ENCODE measurements at regions not wholly inside any gene's neighbourhood (a gene's known extent, or its start where the extent isn't known, plus 50 kb on each side); places are given as distances from the start of the nearest gene placed in this dataset.

DNA sequence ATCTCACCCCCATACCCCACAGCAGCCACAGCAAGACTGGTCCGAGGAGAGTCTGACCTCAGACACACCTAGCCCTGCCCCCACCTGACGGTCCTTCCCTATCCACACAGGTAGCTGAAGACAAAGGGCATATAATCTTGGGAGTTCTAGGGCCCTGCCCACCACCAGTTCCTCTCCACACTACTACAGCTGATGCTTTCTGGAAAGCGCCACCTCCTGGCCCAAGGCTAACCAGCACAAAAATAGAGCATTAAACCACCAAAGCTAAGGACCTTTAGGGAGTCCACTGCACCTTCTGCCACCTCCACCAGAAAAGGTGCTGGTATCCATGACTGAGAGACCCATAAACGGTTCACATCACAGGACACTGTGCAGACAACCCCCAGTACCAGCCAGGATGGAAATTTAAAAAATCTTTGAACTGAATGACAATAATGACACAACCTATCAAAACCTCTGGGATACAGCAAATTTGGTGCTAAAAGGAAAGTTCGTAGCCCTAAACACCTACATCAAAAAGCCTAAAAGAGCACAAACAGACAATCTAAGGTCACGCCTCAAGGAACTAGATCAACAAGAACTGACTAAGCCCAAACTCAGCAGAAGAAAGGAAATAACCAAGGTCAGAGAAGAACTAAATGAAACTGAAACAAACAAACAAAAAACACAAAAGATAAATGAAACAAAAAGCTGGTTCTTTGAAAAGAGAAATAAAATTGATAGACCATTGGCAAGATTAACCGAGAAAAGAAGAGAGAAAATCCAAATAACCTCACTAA, 122.1 kb upstream of the TPRG1 start:
- no peak for DNase-seq (ENCODE audit: low read depth in 2 of 2)

DNA sequence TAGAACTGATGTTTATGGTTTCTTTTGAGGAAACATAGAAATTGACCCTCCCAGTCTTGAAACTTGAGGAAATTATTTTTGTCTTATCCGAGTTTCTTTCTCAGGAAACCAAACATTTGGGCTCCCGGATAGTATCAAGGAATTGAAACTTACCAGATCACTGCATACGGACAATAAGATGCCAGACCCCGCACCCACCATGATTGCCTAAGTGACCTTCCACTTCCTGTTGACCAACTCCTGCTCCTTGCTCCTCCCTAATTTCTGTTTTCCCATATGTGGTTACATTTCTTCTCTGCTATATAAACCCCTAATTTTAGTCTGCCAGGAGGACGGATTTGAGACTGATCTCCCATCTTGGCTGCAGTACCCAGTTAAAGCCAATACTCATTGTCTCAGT, 118.4 kb upstream of the TPRG1 start:
- DNase-seq (ENCODE audit: low read depth in 2 of 2) = no peak

DNA sequence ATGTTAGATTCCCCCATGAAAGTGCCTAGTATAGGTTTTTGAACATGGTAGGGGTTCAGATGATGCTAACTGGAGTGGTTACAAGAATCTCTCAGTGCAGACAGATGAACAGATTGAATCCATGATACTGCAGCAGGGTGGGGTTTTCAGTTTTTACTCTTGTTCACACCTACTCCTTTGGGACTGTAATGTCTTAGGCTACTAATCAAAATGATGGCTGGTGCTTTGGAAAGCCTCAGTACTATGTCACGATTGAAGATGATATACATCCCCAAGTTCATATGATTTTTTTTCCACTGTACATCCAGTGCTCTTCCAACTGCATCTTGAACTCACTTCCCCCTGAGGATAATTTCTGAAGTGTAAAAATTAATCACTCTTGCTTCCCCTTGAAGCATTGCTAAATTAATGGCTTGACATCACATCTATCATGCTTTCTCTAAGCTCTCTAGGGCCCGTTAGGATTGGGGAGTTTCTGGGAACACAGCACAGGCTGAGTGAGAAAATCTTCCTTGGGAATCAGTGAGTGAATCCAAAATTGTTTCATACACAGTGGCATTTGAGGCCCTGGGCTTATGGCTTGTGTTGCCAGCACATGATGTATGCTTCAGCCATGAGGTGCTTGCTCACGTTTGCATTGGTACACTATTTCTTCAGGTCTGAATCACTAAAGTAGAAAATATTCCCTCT, 115.0 kb upstream of the TPRG1 start:
- no peak for DNase-seq (ENCODE audit: low read depth in 2 of 2)

DNA sequence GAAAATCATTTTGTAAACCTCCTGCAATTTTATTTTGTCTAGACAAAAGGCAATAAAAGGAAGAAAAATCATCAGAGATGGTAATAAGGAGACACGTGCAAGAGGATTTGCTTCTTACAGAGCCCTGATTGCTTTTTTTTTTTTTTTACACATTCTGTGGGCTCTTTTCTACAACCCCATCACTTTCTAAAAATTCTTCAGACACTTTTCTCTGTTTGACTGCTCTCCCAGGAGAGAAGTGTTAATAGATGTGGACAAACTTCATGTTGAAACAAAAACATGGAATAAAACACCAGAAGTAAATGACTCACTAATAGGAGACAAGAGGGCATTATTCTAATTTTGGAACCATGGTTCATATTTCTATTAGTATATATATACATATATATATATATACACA, 114.4 kb upstream of the TPRG1 start:
- DNase-seq (ENCODE audit: low read depth in 2 of 2) = no peak

DNA sequence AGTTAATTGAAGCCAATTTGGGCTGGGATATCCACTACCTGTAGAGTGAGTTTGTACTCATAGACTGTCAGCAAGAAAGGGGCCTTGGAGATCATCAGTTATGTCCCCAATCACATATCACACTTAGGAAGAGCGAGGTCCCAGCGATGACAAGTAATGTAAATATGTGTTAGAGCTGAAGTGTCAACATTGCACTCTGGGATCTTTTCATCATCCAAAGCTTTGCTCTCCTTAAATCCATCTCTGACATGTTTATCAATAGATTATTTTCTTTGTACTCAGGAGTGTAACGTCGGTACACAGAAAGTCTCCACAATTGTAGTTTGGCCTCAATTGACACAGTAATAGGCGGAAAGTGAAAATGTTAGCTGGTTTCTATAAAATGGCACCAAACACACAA, 113.7 kb upstream of the TPRG1 start:
- DNase-seq (ENCODE audit: low read depth in 2 of 2) = no peak

DNA sequence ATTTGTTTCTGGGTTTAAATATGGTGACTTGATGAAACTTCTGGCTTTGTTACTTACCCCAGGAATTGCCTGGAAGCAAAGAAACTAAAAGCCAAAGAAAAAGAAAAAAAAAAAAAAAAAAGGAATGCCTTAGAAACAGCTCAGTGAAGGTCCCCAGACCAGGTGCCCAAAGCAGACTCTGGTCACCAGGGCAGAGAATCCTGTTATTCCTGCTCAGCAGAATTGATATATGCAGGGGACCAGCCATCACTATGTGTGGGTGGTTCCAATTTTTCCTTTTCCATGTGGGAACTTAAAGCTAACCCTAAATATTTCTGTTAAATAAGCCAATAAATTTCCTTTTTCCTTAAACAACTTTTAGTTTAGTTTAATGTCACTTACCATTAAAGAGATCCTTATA, 100.8 kb upstream of the TPRG1 start:
- no peak for DNase-seq (ENCODE audit: low read depth in 2 of 2)

DNA sequence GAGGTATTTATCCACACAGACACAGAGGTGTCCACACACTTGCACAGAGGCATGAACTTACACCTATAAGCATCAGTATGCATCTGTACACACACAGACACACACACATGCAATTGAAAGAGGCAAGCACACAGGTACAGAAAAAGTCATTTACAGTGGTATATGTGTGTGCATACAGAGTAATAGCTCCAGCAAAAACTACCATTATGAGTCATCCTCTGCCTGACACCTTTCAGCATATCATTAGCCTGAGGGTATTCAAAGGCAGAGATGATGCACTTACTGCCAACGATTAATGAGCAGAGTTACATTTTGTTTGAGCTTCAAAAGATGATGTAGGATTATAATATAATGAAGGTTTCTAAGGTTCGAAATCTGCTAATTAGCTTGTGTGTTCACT, 100.3 kb upstream of the TPRG1 start:
- no peak for DNase-seq (ENCODE audit: low read depth in 2 of 2)

DNA sequence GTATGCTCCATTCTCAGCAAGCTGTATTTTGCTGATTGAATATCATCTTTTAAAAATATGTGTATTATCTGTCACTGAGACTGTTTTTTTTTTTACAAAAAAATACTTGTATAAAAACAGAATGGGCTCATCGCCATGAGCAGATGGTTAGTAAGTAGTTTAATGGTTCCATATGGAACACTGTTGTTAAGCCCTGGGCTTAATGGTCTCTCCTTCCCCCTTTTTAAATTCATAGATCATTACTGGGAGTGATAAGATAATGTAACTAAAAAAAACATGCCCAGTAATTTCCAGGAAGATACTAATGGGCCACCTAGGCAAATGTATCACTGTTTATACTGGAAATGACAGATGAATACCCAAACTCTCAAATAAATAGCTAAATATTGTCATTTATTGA, 95.3 kb upstream of the TPRG1 start:
- no peak for DNase-seq (ENCODE audit: low read depth in 2 of 2)

DNA sequence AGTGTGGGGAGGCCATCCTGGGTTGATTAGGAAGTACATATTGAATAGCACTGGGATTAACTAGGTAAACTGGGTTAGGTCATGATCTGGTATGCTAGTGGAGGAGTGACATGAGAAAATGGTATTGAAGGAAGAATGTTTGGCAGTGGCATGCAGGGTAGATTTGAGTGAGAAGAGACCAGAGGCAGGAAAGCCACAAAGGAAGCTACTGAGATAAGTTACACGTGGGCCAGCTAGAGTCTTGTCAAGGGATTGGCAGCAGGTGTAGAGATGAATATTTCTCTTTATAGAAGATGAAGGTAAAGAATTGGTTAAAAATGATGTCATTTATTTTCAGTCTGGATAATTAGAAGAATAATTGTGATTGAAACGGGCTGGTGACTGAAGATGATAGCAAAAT, 91.0 kb upstream of the TPRG1 start:
- no peak for DNase-seq (ENCODE audit: low read depth in 2 of 2)

DNA sequence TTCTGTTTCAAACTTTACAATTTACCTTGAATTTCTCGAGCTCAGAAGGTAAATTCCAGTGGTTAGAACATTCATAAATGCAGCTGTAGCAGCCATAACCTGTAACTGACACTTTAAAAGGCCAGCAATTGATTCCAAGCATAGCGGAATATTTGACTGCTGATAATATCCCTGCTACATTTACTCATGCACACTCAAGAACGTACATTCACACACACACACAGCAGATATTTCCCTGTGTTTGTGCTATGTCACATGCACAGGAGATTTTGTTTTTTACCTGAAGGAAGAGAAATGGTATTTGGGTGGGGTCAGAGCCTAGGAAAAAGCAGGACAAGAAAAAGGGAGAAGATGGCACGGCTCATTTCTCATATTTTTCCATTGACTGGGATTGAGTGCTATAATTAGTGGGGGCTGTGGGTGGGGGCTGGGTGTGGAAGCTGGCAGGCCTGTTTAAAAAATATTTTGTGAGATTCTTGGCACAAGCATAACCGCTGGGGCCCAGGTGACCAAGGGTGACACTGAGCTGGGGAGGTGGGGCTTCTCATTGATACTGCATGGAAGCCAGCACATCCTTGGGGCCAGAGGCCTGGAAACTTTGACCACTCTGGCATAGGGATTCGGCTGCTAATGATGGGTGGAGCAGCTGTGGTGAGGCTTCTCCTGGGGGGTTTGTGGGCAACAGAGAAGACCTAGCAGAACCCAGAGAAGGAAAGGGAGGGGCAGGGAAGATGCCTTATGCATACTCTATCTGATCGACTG, 88.9 kb upstream of the TPRG1 start:
- DNase-seq (ENCODE audit: low read depth in 2 of 2) = no peak

DNA sequence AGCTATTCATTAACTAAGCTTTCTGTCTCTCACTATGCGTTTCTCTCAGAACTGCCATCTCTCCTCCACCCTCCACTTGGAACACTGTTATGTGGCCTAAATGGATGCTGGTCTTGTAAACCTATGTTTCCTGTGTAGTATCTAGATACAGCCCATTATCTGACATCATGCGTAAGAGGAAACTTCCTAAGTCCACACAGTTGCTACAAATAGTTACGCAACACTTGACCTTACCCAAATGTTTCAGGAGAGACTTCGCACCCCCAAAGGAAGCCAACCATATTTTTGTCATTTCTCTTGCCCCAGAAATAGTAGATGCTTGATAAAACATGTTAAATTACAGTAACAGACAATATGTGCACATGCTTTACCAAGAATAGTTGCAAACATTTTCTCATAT, 87.2 kb upstream of the TPRG1 start:
- no peak for DNase-seq (ENCODE audit: low read depth in 2 of 2)

DNA sequence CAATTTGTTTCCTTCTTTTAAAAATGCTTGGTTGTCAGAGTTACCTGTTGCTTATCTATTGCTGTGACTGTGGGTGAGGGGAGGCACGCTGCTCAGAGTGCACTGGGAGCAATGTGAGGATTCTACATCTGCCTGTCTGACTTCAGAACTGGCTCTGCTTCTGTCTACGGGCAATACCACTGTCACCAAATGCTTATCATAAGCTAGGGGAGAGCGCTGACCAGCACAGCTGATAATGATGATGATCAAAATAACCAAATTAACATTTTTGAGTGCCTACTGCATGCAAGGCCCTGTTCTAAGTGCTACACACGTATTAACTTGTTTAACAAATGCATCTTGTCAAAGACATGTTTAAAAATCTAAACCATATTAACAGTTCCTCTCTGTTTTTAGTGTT, 79.2 kb upstream of the TPRG1 start:
- DNase-seq (ENCODE audit: low read depth in 2 of 2) = no peak

DNA sequence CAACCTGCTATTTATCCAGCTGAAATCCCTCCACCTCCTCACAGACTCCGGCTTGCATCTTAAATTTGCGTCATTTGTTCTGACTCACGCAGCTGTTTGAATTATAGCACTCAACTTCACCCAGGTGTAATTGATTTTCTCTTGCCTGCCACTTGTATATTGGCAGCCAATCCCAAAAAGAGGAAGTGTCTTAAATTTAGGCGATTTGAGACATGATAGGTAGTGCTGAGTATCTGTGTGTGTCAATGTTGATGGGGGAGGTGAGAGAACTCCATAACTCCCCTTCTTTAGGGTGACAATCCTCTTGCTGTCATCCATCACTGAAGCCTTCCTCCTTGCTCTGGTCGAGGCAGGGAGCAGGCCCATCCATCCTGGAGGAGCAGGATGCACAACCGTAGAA, 77.2 kb upstream of the TPRG1 start:
- no peak for DNase-seq (ENCODE audit: low read depth in 2 of 2)

DNA sequence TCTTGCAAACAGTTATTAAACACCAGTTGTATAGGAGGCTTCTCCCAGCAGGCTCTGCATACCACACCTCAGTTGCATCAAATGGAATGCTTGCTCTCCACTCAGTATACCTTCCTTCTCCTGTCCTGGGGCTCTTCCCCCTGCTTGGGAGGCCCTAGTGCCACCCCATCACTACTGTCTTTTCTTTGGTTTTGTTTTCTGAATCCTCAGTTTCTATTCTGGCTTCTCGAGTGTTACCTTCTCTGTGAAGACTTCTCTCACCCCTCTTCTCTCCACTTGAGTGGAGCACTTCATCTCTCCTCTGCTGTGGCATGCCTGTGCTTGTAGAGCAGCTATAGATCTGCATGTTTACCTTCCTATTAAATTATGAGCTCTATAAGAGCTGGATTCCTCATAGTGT, 75.7 kb upstream of the TPRG1 start:
- DNase-seq (ENCODE audit: low read depth in 2 of 2) = no peak

DNA sequence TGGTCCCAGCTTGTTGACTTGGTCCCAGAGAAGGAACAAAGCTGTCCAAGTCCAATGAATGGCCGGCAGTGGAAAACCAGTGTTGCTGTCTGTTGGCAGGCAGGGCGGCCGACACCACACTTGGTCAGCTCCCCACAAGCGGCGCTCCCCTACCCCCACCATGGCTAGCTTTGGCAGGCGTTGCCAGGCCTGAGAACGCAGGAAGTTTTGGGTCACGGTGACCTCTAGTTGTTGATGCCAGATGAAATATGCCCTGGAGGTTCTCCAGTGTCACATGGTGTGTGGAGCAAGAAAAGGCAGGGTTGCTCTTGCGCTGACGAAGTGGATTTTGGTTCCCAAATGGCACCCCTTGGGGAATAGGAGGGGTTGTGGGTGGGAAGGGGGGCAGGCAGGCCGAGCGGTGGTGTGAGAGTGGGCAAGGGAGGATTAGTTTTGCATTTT, 72.7 kb upstream of the TPRG1 start:
- DNase-seq (ENCODE audit: low read depth in 2 of 2) = no peak

DNA sequence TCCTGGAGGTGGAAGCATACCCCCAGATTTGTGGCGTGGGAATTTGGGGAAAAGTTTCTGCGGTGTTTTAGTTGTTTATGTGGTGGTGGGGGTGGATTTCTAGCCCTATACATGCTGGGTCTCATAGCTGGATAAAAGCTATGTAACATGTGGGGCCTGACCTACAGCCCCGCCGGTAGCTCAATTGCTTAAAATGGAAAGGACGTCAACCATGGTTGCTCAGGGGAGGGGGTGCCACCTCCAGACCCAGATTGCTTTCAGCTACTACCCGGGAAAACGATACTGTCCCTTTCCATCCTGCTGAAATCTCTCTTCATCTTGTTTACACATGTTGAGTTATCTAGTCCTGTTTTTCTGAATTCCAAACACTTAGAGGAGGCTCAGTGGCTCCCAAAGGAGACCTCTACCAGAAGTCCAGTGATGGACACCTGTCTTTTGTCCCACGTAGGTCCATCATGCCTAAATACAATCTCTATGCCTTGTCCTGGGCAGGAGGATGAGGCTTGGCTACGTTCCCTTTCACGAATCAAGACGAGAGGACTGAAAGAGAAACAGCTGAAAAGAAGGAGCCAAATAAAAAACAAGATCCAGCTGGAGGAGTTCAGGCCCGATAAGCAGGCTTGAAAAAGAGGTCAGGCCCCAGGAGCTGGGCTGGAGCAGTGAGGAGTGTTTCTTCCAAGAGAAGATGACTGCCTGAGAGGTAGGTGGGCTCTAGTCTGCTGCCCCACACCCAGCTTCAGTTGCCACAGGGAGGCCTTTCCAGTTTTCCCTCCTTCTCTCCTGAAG, 72.1 kb upstream of the TPRG1 start:
- DNase-seq (ENCODE audit: low read depth in 2 of 2) = no peak

DNA sequence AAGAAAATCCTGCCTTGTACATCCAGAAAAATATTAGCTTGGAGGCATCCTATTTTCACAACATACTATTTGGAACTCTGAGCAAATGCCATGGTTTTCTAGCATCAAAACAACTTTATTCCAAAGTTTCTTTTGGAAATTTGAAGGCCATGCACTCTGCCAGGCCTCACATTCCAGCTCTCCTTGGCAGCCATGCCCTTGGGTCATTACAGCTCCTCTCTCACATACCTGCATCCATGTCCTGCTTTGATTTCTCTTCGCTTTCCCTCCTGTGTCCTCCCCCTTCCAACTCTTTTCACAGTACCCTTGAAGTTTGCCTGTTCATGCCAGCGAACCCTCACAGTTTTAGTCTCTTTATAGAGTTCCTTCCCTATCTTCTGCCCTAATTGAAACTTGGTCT, 70.9 kb upstream of the TPRG1 start:
- no peak for DNase-seq (ENCODE audit: low read depth in 2 of 2)

DNA sequence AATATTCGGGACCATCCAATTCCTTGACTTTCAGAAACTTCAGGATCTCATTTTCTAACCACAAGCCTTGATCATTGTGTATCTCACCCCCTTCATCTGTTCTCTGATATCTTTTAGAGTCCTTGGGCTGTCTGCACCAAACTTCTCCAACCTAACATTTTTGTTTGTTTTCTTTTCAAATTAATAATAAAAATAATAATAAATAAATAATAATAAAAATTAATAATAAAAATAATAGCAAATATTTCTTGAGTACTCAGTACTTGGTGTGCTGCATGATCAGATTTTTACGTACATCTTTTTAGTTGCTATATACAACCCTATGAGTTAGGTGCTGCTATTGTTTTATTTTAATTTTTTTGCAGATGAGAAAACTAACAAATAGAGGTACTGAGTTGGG, 70.2 kb upstream of the TPRG1 start:
- DNase-seq (ENCODE audit: low read depth in 2 of 2) = no peak

DNA sequence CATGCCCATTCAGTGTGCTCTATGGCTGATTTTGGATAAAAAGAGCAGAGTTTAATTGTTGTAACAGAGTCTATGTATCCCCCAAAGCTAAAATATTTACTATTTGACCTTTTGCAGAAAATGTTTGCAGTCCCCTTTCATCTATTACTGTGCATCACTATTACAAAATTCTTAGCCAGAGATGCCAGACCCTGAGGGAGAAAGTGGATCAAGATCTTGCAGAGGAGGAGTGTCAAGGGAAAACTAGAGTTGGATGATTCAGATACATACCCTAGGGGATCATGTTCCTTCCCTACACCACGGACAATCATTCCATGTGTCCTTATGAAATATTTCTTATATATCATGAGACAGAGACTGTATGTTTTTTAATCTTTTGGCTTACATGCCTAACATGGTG, 68.6 kb upstream of the TPRG1 start:
- no peak for DNase-seq (ENCODE audit: low read depth in 2 of 2)

DNA sequence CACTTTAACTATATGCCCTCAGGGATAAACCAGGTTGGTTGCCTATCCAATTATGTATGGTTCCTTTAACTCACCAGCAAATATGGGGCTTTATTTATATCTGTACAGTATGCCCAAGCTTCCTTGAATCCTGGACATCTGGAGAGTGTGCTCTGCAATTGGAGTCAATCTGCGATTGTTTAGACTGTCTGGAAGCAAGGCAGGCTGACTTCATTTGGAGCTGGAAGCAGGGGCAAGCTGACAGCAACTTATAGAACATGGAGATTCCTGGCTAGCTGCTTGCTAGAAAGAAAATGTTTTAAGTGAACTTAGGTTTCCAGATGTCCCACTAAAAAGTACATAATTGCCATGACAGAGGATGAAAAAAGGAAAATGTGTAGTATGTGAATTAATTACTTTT, 63.7 kb upstream of the TPRG1 start:
- no peak for DNase-seq (ENCODE audit: low read depth in 2 of 2)

DNA sequence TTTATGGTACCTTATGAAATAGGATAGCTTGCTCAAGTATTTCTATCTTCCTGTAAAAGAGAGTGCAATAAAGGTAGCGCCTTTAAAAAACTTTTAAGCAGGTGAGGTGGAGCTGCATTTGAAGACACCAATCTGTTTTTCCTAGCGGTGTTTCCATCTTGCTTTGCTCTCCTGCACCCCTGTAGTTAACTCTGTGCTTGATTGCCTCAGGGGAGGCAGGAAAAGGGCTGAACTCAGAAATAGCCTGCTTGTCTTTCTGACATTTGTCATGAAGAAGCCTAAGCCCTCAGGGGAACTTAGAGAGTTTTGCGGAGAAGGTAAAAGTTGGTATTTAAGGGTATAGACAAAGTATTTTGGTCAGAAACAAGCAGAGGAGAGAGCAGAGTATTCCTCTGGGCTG, 63.0 kb upstream of the TPRG1 start:
- DNase-seq (ENCODE audit: low read depth in 2 of 2) = no peak

DNA sequence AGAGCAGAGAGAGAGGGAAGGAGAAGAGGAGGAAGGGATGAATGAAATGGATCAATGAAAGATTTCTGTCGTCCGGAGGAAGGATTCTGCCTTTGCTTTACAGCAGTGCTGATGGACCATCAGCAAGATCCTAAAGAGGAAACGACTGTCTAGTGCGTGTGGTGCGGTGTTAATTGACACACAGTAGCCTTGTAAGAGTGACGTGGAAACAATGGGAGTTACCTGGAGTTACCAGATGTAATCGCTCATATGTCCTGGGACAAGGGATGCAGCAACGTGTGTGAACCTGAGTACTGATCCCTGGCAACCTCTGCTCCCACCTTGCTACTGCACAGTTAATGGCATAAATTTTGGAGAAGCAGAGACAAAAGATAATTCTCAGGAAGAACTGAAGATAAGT, 62.6 kb upstream of the TPRG1 start:
- DNase-seq (ENCODE audit: low read depth in 2 of 2) = no peak
